DOHH2 (cell line): ENCODE measurements at regions not wholly inside any gene's neighbourhood (a gene's known extent, or its start where the extent isn't known, plus 50 kb on each side); places are given as distances from the start of the nearest gene placed in this dataset.

Source experiments
- H3F3A ChIP-seq: fragments of 200-600 bp; sonication (generic), shearing (Covaris generic); 2 replicates; pipeline ENCODE4 v1.6.0; 2016; ENCODE audit warnings: antibody characterized with exemption, mild to moderate bottlenecking; ENCODE audit not compliant: control insufficient read depth, insufficient read depth
- H3K27ac ChIP-seq: fragments of 200-600 bp; sonication (generic); 2 replicates; pipeline ENCODE4 v1.5.1; 2014; ENCODE audit warnings: low read depth, mild to moderate bottlenecking, low read length, moderate library complexity
- H3K27me3 ChIP-seq: fragments of 200-600 bp; sonication (generic); 2 replicates; pipeline ENCODE4 v1.6.1; 2014; ENCODE audit warnings: mild to moderate bottlenecking, low read length, mixed read lengths; ENCODE audit not compliant: control insufficient read depth
- H3K36me3 ChIP-seq: fragments of 200-600 bp; sonication (generic); 2 replicates; pipeline ENCODE4 v1.6.1; 2014; ENCODE audit warnings: mild to moderate bottlenecking, low read length, moderate library complexity, mixed read lengths; ENCODE audit not compliant: control insufficient read depth
- H3K4me1 ChIP-seq: fragments of 200-600 bp; sonication (generic); 2 replicates; pipeline ENCODE4 v1.6.1; 2014; ENCODE audit warnings: mild to moderate bottlenecking, low read length, mixed read lengths; ENCODE audit not compliant: control insufficient read depth
- H3K4me2 ChIP-seq: fragments of 200-600 bp; sonication (generic); 2 replicates; pipeline ENCODE4 v1.6.0; 2014; ENCODE audit warnings: mild to moderate bottlenecking, low read length, moderate library complexity
- H3K4me3 ChIP-seq: fragments of 200-600 bp; sonication (generic); 2 replicates; pipeline ENCODE4 v1.5.1; 2014; ENCODE audit warnings: mild to moderate bottlenecking, low read length, mixed read lengths
- H3K79me2 ChIP-seq: fragments of 200-600 bp; sonication (generic); 2 replicates; pipeline ENCODE4 v1.6.1; 2014; ENCODE audit warnings: mild to moderate bottlenecking, low read length, mixed read lengths; ENCODE audit not compliant: control insufficient read depth
- H3K9me2 ChIP-seq: fragments of 200-600 bp; sonication (generic); replicated peaks from 2 replicates; pipeline ENCODE4 v1.6.1; 2014; ENCODE audit warnings: mild to moderate bottlenecking, low read length, mixed read lengths; ENCODE audit not compliant: control insufficient read depth
- H3K9me3 ChIP-seq: fragments of 200-600 bp; sonication (generic); 2 replicates; pipeline ENCODE4 v1.6.1; 2014; ENCODE audit warnings: antibody characterized with exemption, low read length, mixed read lengths; ENCODE audit not compliant: control insufficient read depth, insufficient read depth
- H4K20me1 ChIP-seq: fragments of 200-600 bp; sonication (generic); 2 replicates; pipeline ENCODE4 v1.6.0; 2014; ENCODE audit warnings: low read depth, mild to moderate bottlenecking, antibody characterized with exemption, low read length, moderate library complexity; ENCODE audit not compliant: control insufficient read depth, insufficient read depth
- CTCF ChIP-seq: fragments of 200-600 bp; sonication (generic); IDR thresholded peaks from one replicate; pipeline ENCODE4 v1.5.1; 2014; ENCODE audit warnings: antibody characterized with exemption, mild to moderate bottlenecking, low read depth, low read length; ENCODE audit not compliant: poor library complexity, severe bottlenecking
- EZH2phosphoT487 ChIP-seq: fragments of 200-600 bp; sonication (generic); IDR thresholded peaks from 2 replicates; pipeline ENCODE4 v1.6.1; 2017; ENCODE audit warnings: borderline replicate concordance, mild to moderate bottlenecking, antibody characterized with exemption, low read length, moderate library complexity, mixed read lengths

GRCh38 chr9:118637681-118638080 is 731.6 kb downstream of the BRINP1 start:
- H3K27me3 ChIP-seq: no peaks in the 10 kb centered on the region
- no peak overlapping the region for H3K4me3 ChIP-seq
- TF ChIP-seq EZH2phosphoT487: no peak
- no peak for TF ChIP-seq CTCF
- H3K4me2 ChIP-seq: no peak overlapping the region
- H3K27ac ChIP-seq: no peak overlapping the region
- no peaks in the 10 kb centered on the region; the same call in 1 of the 2 replicates for H3K9me2 ChIP-seq
- H3K79me2 ChIP-seq: no peaks in the 10 kb centered on the region
- no peaks in the 10 kb centered on the region for H4K20me1 ChIP-seq
- no peaks in the 10 kb centered on the region for H3K36me3 ChIP-seq
- no peaks in the 10 kb centered on the region for H3K9me3 ChIP-seq
- H3F3A ChIP-seq: no peaks in the 10 kb centered on the region
- no peaks in the 10 kb centered on the region for H3K4me1 ChIP-seq

DNA sequence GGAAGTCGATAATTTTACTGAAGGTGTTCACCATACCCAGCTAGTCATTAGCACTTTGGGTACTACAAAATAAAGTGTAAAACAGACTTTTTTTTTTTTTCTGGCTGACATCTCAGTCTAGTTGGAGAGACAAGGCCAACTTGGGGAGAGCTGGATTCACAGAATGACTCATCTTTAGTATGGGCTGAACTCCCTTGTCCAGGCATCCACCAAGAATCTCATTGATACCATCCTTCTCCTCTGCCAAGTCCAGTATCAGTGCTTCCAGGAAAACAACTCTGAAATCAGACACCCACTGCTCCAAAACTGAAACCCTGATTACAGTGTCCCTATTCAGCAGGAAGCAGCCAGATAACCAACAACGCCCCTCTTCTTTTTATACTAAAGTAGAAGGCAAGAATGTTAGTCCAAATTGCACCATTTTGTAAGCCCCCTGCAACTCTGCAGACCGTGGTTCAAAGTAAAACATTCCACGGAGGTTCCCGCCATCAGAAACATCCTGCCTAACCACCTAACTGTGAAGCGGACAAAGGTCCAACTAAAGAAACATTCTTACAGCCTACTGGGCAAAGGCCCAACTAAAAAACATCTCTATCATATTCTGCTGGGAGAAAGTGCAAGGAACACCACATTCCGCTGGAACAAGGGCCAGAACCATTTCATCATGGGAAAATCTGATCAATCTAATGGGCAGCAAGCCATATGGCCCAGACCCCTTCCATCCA is 728.2 kb downstream of the BRINP1 start:
- Histone ChIP-seq H4K20me1 (no peaks in the 10 kb centered on the region), H3K4me3 (no peak overlapping the region), H3K4me1 (no peaks in the 10 kb centered on the region), H3K36me3 (no peaks in the 10 kb centered on the region), H3K79me2 (no peaks in the 10 kb centered on the region), H3K9me3 (0 out of 2 replicates have a peak, but pooled peaks cover 2% of the 10 kb centered on the region), H3K9me2 (no peaks in the 10 kb centered on the region), H3K27me3 (no peaks in the 10 kb centered on the region), H3K27ac (no peak overlapping the region), H3K4me2 (no peak overlapping the region), H3F3A (no peaks in the 10 kb centered on the region)
- TF ChIP-seq EZH2phosphoT487 (no peak), CTCF (no peak)

GRCh38 chr9:118643118-118643517 is 726.1 kb downstream of the BRINP1 start:
- TF ChIP-seq CTCF: no peak
- TF ChIP-seq EZH2phosphoT487: no peak
- Histone ChIP-seq H3K27ac (no peak overlapping the region), H3K79me2 (no peaks in the 10 kb centered on the region), H3K9me2 (no peaks in the 10 kb centered on the region), H3K4me1 (no peaks in the 10 kb centered on the region), H3K4me3 (no peak overlapping the region), H3K36me3 (no peaks in the 10 kb centered on the region), H3F3A (no peaks in the 10 kb centered on the region), H4K20me1 (no peaks in the 10 kb centered on the region), H3K27me3 (no peaks in the 10 kb centered on the region), H3K9me3 (0 out of 2 replicates have a peak, but pooled peaks cover 5% of the 10 kb centered on the region), H3K4me2 (no peak overlapping the region)
